Body of pancreas (tissue), 4 donors: ENCODE measurements at regions not wholly inside any gene's neighbourhood (a gene's known extent, or its start where the extent isn't known, plus 50 kb on each side); places are given as distances from the start of the nearest gene placed in this dataset.

ENCODE experiments used
- ATAC-seq: fragments of 150-250 bp; one replicate; pipeline ENCODE4 v1.9.1; 2016
- DNase-seq, 4 donors: peaks; one replicate each; pipeline ENCODE4 v3.0.0-alpha.2; 2019
- H3K27ac ChIP-seq, 4 donors: fragments of 200-600 bp; sonication (generic); 1 replicate in 3 of 4; 2 replicates in 1 of 4; pipeline versions ENCODE4 v1.5.1 to v1.6.1; 2016 to 2019; ENCODE audit warnings: mild to moderate bottlenecking in 1 of 4, mixed read lengths in 1 of 4, moderate library complexity in 1 of 4
- H3K27me3 ChIP-seq, 2 donors: fragments of 200-600 bp; sonication (generic); one replicate each; pipeline ENCODE4 v1.6.0; 2016; ENCODE audit warnings: mild to moderate bottlenecking in 1 of 2
- H3K36me3 ChIP-seq, 2 donors: fragments of 200-600 bp; sonication (generic); replicated peaks in 1 of 2; 2 replicates each; pipeline ENCODE4 v1.5.1; 2016; ENCODE audit warnings: low read depth in 2 of 2; ENCODE audit not compliant: insufficient read depth in 1 of 2
- H3K4me1 ChIP-seq: fragments of 200-600 bp; sonication (generic); one replicate; pipeline ENCODE4 v1.6.0; 2016
- H3K4me3 ChIP-seq, 2 donors: fragments of 200-600 bp; sonication (generic); 1 replicate in 1 of 2; 2 replicates in 1 of 2; pipeline ENCODE4 v1.5.1; 2016 to 2019
- H3K9me3 ChIP-seq, 3 donors: fragments of 200-600 bp; sonication (generic); 1 replicate in 2 of 3; 2 replicates in 1 of 3; pipeline ENCODE4 v1.5.1; 2016
- CTCF ChIP-seq, 7 experiments: fragments of 450-650 bp in 4 of 7; fragments of 200-600 bp in 3 of 7; sonication (generic) in 3 of 7; IDR thresholded peaks; one replicate each; pipeline ENCODE4 v1.5.1; 2016 to 2019; ENCODE audit warnings: antibody characterized with exemption in 7 of 7
- POLR2A ChIP-seq, 3 donors: fragments of 450-650 bp; IDR thresholded peaks; one replicate each; pipeline ENCODE4 v1.6.1; 2016; ENCODE audit warnings: antibody characterized with exemption in 3 of 3, mild to moderate bottlenecking in 2 of 3
- WGBS, 2 donors: methylation state at CpG; one replicate each; pipeline ENCODE4 v1.1.5; 2017; 5-methylcytosine and 5-hydroxymethylcytosine counted together
- intact Hi-C: fragments of 100-400 bp; cut with DNase I; formaldehyde crosslinking; loops from one replicate; pipeline ENCODE4 v1.15.1; 2023

- WGBS, 2 donors = 88 to 91% methylated on average over 10 of the region's 10 CpGs
- no peak overlapping the region for H3K4me3 ChIP-seq
- DNase-seq = no peak
- H3K27me3 ChIP-seq = no peaks in the 10 kb centered on the region
- H3K9me3 ChIP-seq = no peaks in the 10 kb centered on the region
- intact Hi-C loops = no loop called here
- H3K36me3 ChIP-seq = no peaks in the 10 kb centered on the region
- H3K4me1 ChIP-seq = peaks cover 22% of the 10 kb centered on the region
- no peak overlapping the region for H3K27ac ChIP-seq
- ATAC-seq = no peak
- no peak for TF ChIP-seq CTCF (IDR thresholded peaks at IDR 0.05)
- no peak for TF ChIP-seq POLR2A (IDR thresholded peaks at IDR 0.05)
Measured at GRCh38 chr2:240328526-240328925, 106.9 kb upstream of the GPC1 start.

- H3K27ac ChIP-seq = no peak overlapping the region
- no peak overlapping the region for H3K4me3 ChIP-seq
- TF ChIP-seq POLR2A (IDR thresholded peaks at IDR 0.05) (no peak), CTCF (IDR thresholded peaks at IDR 0.05) (no peak)
- no peaks in the 10 kb centered on the region for H3K36me3 ChIP-seq
- peaks cover 22% of the 10 kb centered on the region for H3K4me1 ChIP-seq
- H3K9me3 ChIP-seq = no peaks in the 10 kb centered on the region
- no peaks in the 10 kb centered on the region for H3K27me3 ChIP-seq
- intact Hi-C loops = no loop called here
- DNase-seq (no peak), ATAC-seq (no peak)
- 88 to 94% methylated on average over 8 to 10 of the region's 10 CpGs for whole genome bisulfite sequencing, 2 donors
Measured at GRCh38 chr2:240329116-240329665, 106.3 kb upstream of the GPC1 start.

- DNase-seq (no peak), ATAC-seq (no peak)
- H3K36me3 ChIP-seq = no peaks in the 10 kb centered on the region
- peaks cover 22% of the 10 kb centered on the region for H3K4me1 ChIP-seq
- no peak overlapping the region for H3K4me3 ChIP-seq
- H3K9me3 ChIP-seq = no peaks in the 10 kb centered on the region
- no peaks in the 10 kb centered on the region for H3K27me3 ChIP-seq
- TF ChIP-seq CTCF (IDR thresholded peaks at IDR 0.05) = no peak
- TF ChIP-seq POLR2A (IDR thresholded peaks at IDR 0.05) = no peak
- H3K27ac ChIP-seq = no peak overlapping the region
- intact Hi-C loops = no loop called here
- 87 to 94% methylated on average over 3 to 6 of the region's 6 CpGs for WGBS, 2 donors
Measured at GRCh38 chr2:240329778-240330177, 105.7 kb upstream of the GPC1 start.

GRCh38 chr2:240333985-240334384, 101.5 kb upstream of the GPC1 start:
- no peaks in the 10 kb centered on the region for H3K36me3 ChIP-seq
- no peak overlapping the region for H3K4me3 ChIP-seq
- DNase-seq (peak in 3 of 4 donors; percentile 25 to 37 (median 29)), ATAC-seq (peak; percentile 50)
- no peaks in the 10 kb centered on the region for H3K4me1 ChIP-seq
- TF ChIP-seq CTCF (IDR thresholded peaks at IDR 0.05) (no peak), POLR2A (IDR thresholded peaks at IDR 0.05) (no peak)
- WGBS, 2 donors = 51 to 60% methylated on average over 7 of the region's 7 CpGs
- no peak overlapping the region for H3K27ac ChIP-seq
- no peaks in the 10 kb centered on the region for H3K9me3 ChIP-seq
- H3K27me3 ChIP-seq = no peaks in the 10 kb centered on the region
- intact Hi-C loops = no loop called here

- TF ChIP-seq POLR2A (IDR thresholded peaks at IDR 0.05) (no peak), CTCF (IDR thresholded peaks at IDR 0.05) (no peak)
- 85% methylated on average over 3 of the region's 3 CpGs for WGBS, 2 donors
- H3K36me3 ChIP-seq = no peaks in the 10 kb centered on the region
- ATAC-seq (no peak), DNase-seq (no peak)
- intact Hi-C loops = no loop called here
- H3K27ac ChIP-seq = no peak overlapping the region
- no peaks in the 10 kb centered on the region for H3K9me3 ChIP-seq
- H3K4me1 ChIP-seq = no peaks in the 10 kb centered on the region
- no peak overlapping the region for H3K4me3 ChIP-seq
- no peaks in the 10 kb centered on the region for H3K27me3 ChIP-seq
Measured at GRCh38 chr2:240335061-240335460, 100.4 kb upstream of the GPC1 start.
